Dermis blood vessel endothelial cell (primary cell): ENCODE measurements at regions not wholly inside any gene's neighbourhood (a gene's known extent, or its start where the extent isn't known, plus 50 kb on each side); places are given as distances from the start of the nearest gene placed in this dataset.
A peak's percentile ranks its signal among the peaks of the same experiment; 100 is the strongest.
"Not testable (repeated sequence)": the region's sequence is repeated elsewhere in the genome, so short reads cannot be mapped to it uniquely, and the experiment has no call there.

ENCODE experiments used
- DNase-seq: peaks from one replicate; pipeline ENCODE4 v3.0.0; 2010

GRCh38 chr3:115396801-115397200 lies 226.5 kb upstream of the GAP43 start:
- no peak for DNase-seq

DNA sequence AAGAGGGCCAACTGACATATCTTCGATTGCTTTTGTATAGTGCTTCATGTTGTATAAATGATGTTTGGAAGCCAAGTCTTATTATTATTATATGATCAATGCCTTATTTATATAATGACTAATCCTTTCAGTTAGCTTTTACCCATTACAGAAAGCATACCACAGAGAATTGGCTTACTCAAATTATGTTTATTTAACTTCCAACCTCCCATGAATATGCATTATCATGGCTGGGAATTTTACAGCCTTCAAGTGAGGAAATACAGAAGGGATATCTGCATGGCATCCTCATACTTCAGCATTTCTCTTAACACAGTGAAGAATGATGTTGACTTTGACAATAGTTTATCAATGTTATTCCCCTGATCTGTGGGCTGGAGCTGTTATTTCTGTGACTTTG lies 225.9 kb upstream of the GAP43 start:
- DNase-seq, result no peak

DNA sequence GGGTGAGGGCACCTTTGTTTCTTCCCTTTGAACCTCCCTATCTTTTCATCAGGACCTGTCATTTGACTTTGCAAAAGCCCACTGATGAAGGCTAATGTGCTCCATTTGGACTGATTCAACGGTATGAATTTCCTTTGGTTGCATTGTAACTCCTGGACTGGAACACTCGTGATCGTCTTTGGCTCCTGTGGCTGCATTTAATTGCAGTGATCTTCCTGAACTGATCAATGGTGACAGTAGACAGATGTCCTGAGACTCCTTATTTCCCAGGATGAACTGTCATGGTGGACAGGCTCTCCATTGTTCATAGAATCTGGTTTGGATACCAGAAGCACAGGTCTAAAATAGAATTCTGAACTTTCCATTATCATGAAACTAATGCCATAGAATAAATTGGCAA lies 224.8 kb upstream of the GAP43 start:
- DNase-seq, result no peak

GRCh38 chr3:115399750-115400149 lies 223.6 kb upstream of the GAP43 start:
- DNase-seq, result no peak

DNA sequence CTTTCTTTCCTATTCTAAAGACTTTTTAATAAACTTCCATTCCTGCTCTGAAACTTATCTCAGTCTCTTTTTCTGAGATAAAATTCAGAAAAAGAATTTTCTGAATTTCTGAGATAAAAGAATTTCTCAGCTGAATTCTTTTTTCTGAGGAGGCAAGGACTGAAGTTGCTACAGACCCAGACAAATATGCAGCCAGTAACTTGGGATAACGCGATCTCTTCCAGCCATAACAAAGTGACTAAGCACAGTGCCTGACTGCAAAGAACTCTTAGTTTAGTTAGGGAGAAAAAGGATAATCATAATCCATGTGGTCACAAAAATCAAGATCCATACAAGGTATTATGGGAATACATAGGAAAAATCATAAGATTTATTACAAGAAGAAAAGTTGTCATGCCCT lies 222.0 kb upstream of the GAP43 start:
- DNase-seq, result peak; percentile 17

DNA sequence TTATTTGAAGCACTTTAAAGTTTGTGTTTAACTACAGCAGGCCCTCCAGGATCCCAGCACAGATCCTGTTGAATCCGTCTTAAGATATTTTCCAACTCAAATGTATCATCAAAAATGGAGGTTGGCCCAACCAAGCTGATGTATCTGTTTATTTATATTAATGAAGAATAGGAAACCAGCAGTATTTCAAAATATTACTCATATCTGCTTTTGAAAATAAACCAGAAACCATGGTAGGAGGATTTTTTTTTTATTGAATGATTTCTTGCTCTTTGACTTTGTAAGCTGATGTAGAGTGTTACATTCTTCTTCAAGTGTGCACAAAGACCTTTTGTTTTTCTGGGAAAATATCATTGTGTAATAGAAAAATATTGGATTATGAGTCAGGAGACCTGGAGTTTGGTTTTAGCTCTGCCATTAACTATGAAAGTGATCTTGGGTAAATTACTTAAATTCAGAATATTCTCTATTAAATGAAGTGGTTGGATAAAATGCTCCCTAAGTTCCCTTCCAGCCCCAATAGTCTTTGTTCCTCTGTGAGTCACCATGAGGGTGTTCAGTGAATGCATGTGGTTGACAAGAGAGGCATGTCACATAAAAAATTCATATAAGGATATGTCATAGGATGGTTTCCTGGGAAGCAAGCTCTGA lies 221.3 kb upstream of the GAP43 start:
- DNase-seq, result no peak

- DNase-seq, result no peak
Observed at GRCh38 chr3:115402651-115403050, 220.7 kb upstream of the GAP43 start.

DNA sequence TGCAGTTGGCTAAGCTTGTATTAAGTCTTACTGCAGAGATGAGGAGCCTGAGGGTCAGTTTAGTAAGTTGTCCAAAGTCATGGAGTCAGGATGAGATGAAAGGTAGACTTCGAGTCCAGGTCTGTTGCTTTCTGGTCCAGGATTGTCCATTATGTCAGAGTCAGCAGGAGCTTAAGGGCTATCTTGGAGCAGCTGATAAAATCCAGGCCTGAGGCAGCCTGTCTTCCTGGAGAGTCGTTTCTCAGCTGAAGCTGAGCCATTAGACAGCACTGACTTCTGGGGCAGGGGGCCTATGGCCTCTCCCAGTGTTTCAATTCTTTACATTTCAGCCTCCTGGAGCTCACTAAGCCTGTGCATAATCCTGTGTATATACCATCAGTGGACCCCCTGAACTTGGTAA lies 219.5 kb upstream of the GAP43 start:
- DNase-seq, result no peak

GRCh38 chr3:115409596-115409995 lies 213.7 kb upstream of the GAP43 start:
- DNase-seq, result no peak

DNA sequence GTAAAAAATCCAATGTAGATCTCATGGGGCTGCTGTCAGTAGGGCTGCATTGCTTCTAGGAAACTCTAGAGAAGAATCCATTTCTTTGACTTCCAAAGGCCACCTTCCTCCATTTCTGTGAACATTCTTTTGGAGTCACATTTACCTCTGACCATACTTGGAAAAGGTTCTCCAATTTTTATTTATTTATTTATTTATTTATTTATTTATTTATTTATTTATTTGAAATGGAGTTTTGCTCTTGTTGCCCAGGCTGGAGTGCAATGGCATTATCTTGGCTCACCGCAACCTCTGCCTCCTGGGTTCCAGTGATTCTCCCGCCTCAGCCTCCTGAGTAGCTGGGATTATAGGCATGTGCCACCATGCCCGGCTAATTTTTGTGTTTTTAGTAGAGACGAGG lies 208.7 kb upstream of the GAP43 start:
- not testable (repeated sequence) for DNase-seq

- no peak for DNase-seq
Observed at GRCh38 chr3:115415246-115415996, 207.9 kb upstream of the GAP43 start.

GRCh38 chr3:115418583-115418982 lies 204.7 kb upstream of the GAP43 start:
- no peak for DNase-seq

- no peak for DNase-seq
Observed at GRCh38 chr3:115420086-115420485, 203.2 kb upstream of the GAP43 start.

DNA sequence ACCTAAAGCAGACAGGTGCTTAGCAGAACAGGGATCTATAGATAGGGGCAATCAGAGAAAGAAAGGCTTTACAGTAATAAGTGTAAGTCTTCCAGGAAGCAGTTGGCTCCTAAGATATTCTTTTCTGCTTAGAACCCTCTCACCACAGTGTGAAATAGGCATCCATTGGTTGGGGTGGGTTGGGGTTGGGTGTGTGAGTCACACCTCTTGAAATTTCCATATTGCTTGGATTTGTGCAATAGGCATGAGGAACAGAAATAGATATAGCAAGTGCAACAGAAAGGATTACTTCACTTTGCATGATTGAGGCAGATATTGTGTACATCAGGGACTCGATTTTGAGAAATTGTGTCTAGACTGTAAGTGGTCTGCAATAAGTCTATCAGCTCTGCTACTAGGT lies 200.1 kb upstream of the GAP43 start:
- DNase-seq, result no peak

GRCh38 chr3:115428841-115429240 lies 194.5 kb upstream of the GAP43 start:
- DNase-seq, result no peak

GRCh38 chr3:115436767-115437301 lies 186.5 kb upstream of the GAP43 start:
- peak; percentile 57 for DNase-seq

GRCh38 chr3:115438799-115439198 lies 184.5 kb upstream of the GAP43 start:
- no peak for DNase-seq

- no peak for DNase-seq
Observed at GRCh38 chr3:115445559-115445958, 177.8 kb upstream of the GAP43 start.

DNA sequence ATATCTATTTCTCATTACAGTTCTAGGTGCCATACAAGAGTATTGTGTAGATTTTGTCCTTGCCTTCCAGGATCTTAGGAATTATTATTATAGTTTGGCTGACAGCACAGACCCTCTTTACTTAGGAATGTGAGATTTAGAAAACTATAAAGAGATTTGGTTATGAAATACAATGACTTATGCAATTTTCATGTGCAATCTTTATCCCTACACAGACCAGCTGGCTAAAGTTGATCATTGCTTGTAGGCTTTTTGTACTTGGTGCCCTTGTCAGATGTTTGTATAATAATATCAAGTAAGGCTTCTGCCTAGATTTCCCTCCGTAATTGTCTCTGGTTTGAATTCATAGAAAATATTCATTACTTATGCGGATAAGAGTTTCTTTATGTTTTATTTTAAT lies 174.5 kb upstream of the GAP43 start:
- DNase-seq, result no peak

GRCh38 chr3:115450036-115450435 lies 173.3 kb upstream of the GAP43 start:
- no peak for DNase-seq

- no peak for DNase-seq
Observed at GRCh38 chr3:115464036-115464435, 159.3 kb upstream of the GAP43 start.

DNA sequence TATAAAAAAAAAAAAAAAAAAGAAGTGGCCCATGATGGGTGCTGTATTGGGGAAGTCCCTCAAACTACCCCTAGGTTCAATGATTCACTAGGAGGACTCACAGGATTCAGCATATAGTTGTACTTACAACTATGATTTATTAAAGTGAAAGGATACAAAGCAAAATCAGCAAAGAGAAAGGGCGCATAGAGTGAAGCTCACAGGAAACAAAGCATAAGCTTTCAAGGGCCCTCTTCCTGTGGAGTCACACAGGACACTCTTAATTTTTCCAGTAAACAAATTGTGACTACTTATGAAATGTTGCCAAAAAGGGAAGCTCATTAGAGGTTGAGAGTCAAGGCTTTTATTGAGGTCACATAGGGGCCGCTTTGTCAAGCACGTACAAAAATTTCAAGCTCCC lies 153.7 kb upstream of the GAP43 start:
- peak; percentile 9 for DNase-seq

DNA sequence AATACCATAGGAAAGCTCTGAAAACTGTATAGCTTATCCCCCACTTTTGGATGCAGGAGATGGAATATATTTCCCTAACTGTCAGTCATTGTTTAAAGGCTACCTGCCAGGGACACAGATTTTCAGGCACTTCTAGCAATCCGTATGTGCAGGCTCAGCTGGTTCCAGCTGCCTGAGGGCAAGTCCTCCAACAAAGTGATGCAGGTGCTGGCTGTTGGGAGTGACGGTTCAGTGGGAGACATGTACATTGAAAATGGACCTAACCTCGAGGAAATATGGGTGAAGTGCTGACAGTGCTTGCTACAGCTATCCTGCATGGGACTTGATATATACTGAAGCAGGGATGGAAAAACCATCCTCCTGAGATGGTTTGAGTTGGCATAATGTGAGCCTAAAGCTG lies 153.1 kb upstream of the GAP43 start:
- DNase-seq, result no peak
